Hepatic stellate cell (primary cell): ENCODE measurements at regions not wholly inside any gene's neighbourhood (a gene's known extent, or its start where the extent isn't known, plus 50 kb on each side); places are given as distances from the start of the nearest gene placed in this dataset.
"Not testable (repeated sequence)": the region's sequence is repeated elsewhere in the genome, so short reads cannot be mapped to it uniquely, and the experiment has no call there.

ENCODE experiments used
- DNase-seq: peaks from one replicate; pipeline ENCODE4 v3.0.0; 2011; ENCODE audit warnings: low spot score

GRCh38 chr3:130569461-130570365 is 52.7 kb downstream of the COL6A6 start:
- no peak for DNase-seq

- DNase-seq, result no peak
Measured at GRCh38 chr3:130572769-130573168, 55.8 kb downstream of the COL6A6 start.

DNA sequence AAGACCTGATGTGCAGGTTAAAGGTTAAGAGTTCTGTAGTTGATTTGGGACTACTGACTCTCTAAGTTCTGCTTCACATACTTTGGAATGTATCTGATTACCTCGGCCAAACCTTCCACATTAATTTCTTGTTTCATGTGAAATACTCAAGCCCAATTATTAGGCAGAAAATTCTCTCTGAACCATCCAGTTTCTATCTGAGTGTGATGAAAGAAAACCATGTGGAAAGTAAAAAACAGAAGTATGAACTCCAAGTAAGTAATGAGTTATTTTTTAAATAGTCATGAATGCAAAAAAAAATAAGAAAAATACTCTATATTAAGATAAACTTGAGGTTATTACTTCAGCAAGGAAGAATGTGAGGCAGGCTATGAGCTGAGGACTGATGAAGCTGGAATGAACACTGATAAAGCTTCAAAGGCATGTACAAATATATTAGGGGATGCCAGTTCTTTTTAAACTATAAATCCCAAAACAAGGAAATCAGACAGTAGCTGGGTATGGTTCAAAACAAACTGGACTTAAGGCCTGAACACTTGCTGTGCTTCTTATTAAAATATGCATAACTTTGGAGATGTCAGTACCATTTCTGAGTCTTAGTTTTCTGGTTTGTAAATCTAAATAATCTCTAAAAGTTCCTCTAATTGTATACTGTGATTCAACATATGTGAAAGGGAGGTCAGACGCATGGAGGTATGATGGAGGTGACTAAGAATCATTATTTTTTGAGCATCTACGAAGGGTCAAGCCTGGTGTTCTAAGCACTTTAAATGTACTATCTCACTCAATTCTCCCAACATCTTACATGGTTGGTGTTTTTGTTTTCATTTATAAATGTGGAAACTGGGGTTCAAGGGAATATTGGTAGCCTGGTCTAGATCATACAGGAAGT is 59.6 kb downstream of the COL6A6 start:
- peak; percentile 19 for DNase-seq

- no peak for DNase-seq
Measured at GRCh38 chr3:130582457-130583153, 65.6 kb downstream of the COL6A6 start.

GRCh38 chr3:130594749-130595148 is 77.8 kb downstream of the COL6A6 start:
- DNase-seq, result not testable (repeated sequence)

- no peak for DNase-seq
Measured at GRCh38 chr3:130596484-130596883, 79.5 kb downstream of the COL6A6 start.

- DNase-seq, result no peak
Measured at GRCh38 chr3:130601442-130601971, 84.5 kb downstream of the COL6A6 start.

GRCh38 chr3:130604806-130605205 is 87.8 kb downstream of the COL6A6 start:
- no peak for DNase-seq

DNA sequence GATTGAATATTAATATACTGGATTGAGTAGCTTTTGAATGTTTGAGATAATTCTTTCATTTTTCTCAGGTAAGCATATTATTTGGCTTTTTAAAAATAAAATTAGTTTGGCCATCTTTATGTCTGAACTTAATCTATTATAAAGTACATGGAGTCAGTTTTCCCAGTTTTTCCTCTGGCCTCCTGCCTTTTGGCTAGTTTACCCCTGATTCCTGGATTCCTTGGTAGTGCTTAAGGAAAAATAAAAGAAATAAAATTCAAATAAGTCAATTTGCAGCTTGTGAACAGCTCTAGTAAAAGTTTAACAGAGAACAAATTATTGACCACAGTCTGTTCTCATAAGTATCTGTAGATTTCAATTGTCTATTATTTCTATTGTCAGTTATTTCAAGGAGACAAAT is 89.4 kb downstream of the COL6A6 start:
- DNase-seq, result no peak

- no peak for DNase-seq
Measured at GRCh38 chr3:130607553-130608154, 90.7 kb downstream of the COL6A6 start.

GRCh38 chr3:130609166-130609979 is 92.4 kb downstream of the COL6A6 start:
- no peak for DNase-seq

- DNase-seq, result no peak
Measured at GRCh38 chr3:130619196-130619595, 102.2 kb downstream of the COL6A6 start.

DNA sequence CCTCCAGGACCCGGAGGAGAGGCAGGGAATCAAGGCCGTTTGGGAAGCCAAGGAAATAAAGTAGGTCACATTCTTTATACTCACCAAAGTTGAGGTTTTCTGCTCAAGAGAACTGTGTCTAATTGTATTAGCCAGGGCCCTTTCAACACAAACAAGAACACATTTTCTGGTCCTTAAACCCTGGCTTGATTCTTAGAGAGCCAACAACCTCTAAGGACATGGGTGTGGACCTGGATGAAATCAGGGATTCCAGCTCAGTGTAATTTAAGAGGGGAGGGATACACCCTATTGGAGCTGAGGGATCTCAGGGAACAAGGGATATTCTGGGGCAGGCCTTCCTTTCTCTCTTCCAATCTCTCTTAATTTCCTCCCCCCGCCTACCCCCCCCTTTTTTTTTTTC is 104.8 kb downstream of the COL6A6 start:
- DNase-seq, result no peak

- DNase-seq, result no peak
Measured at GRCh38 chr3:130626049-130626448, 109.1 kb downstream of the COL6A6 start.

GRCh38 chr3:130627143-130627855 is 110.3 kb downstream of the COL6A6 start:
- DNase-seq, result no peak

GRCh38 chr3:130627882-130628281 is 110.9 kb downstream of the COL6A6 start:
- no peak for DNase-seq
